ENCODE measurements at regions not wholly inside any gene's neighbourhood (a gene's known extent, or its start where the extent isn't known, plus 50 kb on each side); places are given as distances from the start of the nearest gene placed in this dataset.

DNA sequence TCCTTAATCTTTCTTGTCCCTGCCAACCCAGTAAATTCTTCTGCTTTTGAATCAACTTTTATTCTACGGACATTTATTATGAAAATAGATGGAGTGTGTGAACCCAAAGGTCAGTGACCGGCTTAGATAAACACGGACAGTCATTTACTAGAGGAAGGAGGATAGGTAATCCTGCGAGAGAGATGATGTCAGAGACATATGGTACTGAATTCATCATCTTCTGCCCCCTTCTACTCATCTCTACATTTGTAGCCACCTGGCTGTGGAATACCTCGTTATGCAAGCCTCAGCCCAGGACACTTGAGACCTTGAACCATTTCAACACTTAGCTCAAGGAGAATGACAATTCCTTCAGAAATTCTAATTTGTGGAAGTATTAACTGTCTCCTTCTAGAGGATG, 443.6 kb downstream of the TDRD15 start:
- intact Hi-C loops (cut with DNase I): no loop called here
- no peak for DNase-seq

DNA sequence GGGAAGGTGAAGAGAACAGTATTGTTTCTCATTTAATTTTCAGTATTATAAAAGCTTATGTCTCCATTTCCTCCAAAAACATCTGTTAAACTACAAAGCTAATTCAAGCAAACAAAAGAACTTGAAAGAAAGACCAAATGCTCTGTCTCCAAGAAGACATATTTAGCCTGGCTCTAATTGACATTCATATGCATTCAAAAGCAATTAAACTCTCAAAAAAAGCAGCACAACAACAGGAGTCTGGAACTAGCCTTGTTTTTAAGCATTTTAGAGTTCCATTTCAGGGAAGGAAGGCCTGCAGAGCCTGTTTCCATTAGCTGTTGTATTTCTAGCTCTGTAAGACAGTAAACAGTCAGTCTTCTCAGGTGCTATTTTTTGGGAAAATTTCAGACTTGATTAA, 447.9 kb downstream of the TDRD15 start:
- no peak for ATAC-seq
- H3K4me1 ChIP-seq: no peaks in the 10 kb centered on the region
- TF ChIP-seq, protein P1, sequence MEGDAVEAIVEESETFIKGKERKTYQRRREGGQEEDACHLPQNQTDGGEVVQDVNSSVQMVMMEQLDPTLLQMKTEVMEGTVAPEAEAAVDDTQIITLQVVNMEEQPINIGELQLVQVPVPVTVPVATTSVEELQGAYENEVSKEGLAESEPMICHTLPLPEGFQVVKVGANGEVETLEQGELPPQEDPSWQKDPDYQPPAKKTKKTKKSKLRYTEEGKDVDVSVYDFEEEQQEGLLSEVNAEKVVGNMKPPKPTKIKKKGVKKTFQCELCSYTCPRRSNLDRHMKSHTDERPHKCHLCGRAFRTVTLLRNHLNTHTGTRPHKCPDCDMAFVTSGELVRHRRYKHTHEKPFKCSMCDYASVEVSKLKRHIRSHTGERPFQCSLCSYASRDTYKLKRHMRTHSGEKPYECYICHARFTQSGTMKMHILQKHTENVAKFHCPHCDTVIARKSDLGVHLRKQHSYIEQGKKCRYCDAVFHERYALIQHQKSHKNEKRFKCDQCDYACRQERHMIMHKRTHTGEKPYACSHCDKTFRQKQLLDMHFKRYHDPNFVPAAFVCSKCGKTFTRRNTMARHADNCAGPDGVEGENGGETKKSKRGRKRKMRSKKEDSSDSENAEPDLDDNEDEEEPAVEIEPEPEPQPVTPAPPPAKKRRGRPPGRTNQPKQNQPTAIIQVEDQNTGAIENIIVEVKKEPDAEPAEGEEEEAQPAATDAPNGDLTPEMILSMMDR (IDR thresholded peaks at IDR 0.05): no peak
- TF ChIP-seq POLR2A (IDR thresholded peaks at IDR 0.05): no peak

More for the DNA sequence above, 443.6 kb downstream of the TDRD15 start:
- no peaks in the 10 kb centered on the region for H3K36me3 ChIP-seq
- H3K27me3 ChIP-seq: no peaks in the 10 kb centered on the region
- no peak overlapping the region for H3K27ac ChIP-seq
- 62 to 73% (median 66%) methylated on average over 5 of the region's 5 CpGs for WGBS, 4 donors
- no peaks in the 10 kb centered on the region for H3K4me1 ChIP-seq
- no peak for ATAC-seq
- TF ChIP-seq POLR2A (IDR thresholded peaks at IDR 0.05): no peak
- TF ChIP-seq, protein P1 (IDR thresholded peaks at IDR 0.05): no peak
- H3K4me3 ChIP-seq: no peak overlapping the region
- H3K9me3 ChIP-seq: no peaks in the 10 kb centered on the region

DNA sequence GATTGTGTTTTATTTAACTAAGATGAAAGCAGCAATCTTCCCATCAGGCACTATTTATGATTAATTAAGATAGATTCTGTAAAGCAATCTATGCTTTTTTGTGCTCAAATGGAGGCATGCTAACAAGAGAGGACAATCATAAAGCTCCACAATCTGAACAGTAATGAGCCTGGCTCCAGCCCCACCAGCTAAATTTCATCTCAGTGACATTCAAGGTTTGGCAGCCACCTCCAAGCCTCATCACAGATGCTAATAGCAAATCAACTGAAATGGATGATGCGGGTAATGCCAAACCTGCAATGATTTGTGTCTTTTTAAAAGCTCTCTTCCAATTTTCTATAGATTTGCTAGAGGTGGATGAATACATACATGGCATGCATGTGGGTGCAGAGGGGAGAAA, 456.6 kb downstream of the TDRD15 start:
- intact Hi-C loops (cut with DNase I): no loop called here
- Histone ChIP-seq H3K27me3 (no peaks in the 10 kb centered on the region), H3K36me3 (no peaks in the 10 kb centered on the region), H3K4me3 (no peak overlapping the region), H3K27ac (no peak overlapping the region), H3K4me1 (no peaks in the 10 kb centered on the region), H3K9me3 (peaks cover 0 to under 1% (median 0%) of the 10 kb centered on the region in 12 donors)
- TF ChIP-seq POLR2A (IDR thresholded peaks at IDR 0.05): no peak
- TF ChIP-seq, protein P1 (IDR thresholded peaks at IDR 0.05): no peak
- DNase-seq (no peak), ATAC-seq (no peak)
- 86 to 95% (median 91%) methylated on average over 1 of the region's 1 CpG for WGBS, 4 donors

More for the DNA sequence above, 447.9 kb downstream of the TDRD15 start:
- no peak overlapping the region for H3K27ac ChIP-seq
- H3K4me3 ChIP-seq: no peak overlapping the region
- intact Hi-C loops (cut with DNase I): no loop called here
- no peak for DNase-seq
- H3K9me3 ChIP-seq: no peaks in the 10 kb centered on the region
- no peaks in the 10 kb centered on the region for H3K27me3 ChIP-seq
- no peaks in the 10 kb centered on the region for H3K36me3 ChIP-seq

DNA sequence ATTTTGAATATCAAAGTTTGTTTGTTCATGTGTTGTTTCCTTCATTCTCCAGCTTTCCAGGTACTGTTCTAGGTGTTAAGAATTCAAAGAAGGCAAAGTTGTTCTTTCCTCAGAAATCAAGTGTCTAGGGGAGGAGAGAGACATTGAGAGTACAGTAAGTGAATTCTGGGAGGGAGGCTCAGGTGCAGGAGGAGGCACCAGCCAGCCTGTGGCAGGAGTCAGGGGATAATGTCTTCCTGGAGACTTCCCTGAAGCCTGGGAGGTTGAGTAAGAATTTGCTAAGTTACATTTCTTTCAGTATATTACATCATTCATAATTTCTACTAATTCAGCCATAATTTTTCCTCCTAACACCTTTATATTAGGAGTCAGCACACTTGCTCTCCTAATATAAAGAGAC, 462.1 kb downstream of the TDRD15 start:
- Histone ChIP-seq H3K4me3 (no peak overlapping the region), H3K27ac (no peak overlapping the region), H3K9me3 (peaks cover 0 to 4% (median 0%) of the 10 kb centered on the region in 12 donors), H3K4me1 (no peaks in the 10 kb centered on the region), H3K36me3 (no peaks in the 10 kb centered on the region), H3K27me3 (no peaks in the 10 kb centered on the region)
- DNase-seq (no peak), ATAC-seq (no peak)
- TF ChIP-seq, protein P1 (IDR thresholded peaks at IDR 0.05): no peak
- no peak for TF ChIP-seq POLR2A (IDR thresholded peaks at IDR 0.05)
- intact Hi-C loops (cut with DNase I): no loop called here

All from heart left ventricle (tissue), 16 donors.